SK-N-SH treated with all-trans-retinoic acid at 6 μM for 48 hours (cell line): ENCODE measurements at regions not wholly inside any gene's neighbourhood (a gene's known extent, or its start where the extent isn't known, plus 50 kb on each side); places are given as distances from the start of the nearest gene placed in this dataset.

Experiments used
- ATAC-seq: fragments of 200-7000 bp; cut with Tn5 transposase; 3 replicates; pipeline ENCODE4 v1.9.1; 2020; ENCODE audit warnings: mild to moderate bottlenecking, moderate library complexity
- ARNTL ChIP-seq: fragments of 450-650 bp; formaldehyde crosslinking; IDR thresholded peaks from 2 replicates; pipeline ENCODE4 v1.5.0; 2020; ENCODE audit warnings: low read depth, mild to moderate bottlenecking, moderate library complexity, borderline replicate concordance
- BACH2 ChIP-seq: fragments of 250-450 bp; sonication (Bioruptor Pico); IDR thresholded peaks from 2 replicates; pipeline ENCODE4 v1.9.0; 2021; ENCODE audit warnings: mild to moderate bottlenecking, borderline replicate concordance
- CREB5 ChIP-seq: fragments of 250-450 bp; sonication (Bioruptor Pico); IDR thresholded peaks from 2 replicates; pipeline ENCODE4 v1.5.1; 2020; ENCODE audit warnings: low read depth, mild to moderate bottlenecking, moderate library complexity
- CSDC2 ChIP-seq: fragments of 250-450 bp; sonication (Bioruptor Pico); IDR thresholded peaks from 2 replicates; pipeline ENCODE4 v1.5.0; 2020; ENCODE audit warnings: mild to moderate bottlenecking, moderate library complexity
- ESRRG ChIP-seq: fragments of 250-450 bp; sonication (Bioruptor Pico); IDR thresholded peaks from 2 replicates; pipeline ENCODE4 v1.6.1; 2021; ENCODE audit warnings: mild to moderate bottlenecking
- GLIS3 ChIP-seq: fragments of 250-450 bp; sonication (Bioruptor Pico); IDR thresholded peaks from 2 replicates; pipeline ENCODE4 v1.5.0; 2020; ENCODE audit warnings: mild to moderate bottlenecking, moderate library complexity
- ISL1 ChIP-seq: fragments of 250-450 bp; sonication (Bioruptor Pico); IDR thresholded peaks from 2 replicates; pipeline ENCODE4 v2.1.2; 2022; ENCODE audit warnings: mild to moderate bottlenecking, moderate library complexity
- OSR1 ChIP-seq: fragments of 250-450 bp; sonication (Bioruptor Pico); IDR thresholded peaks from 2 replicates; pipeline ENCODE4 v1.8.0; 2022; ENCODE audit warnings: moderate library complexity, mild to moderate bottlenecking, inconsistent platforms
- PATZ1 ChIP-seq: fragments of 250-450 bp; sonication (Bioruptor Pico); IDR thresholded peaks from 2 replicates; pipeline ENCODE4 v1.8.0; 2020; ENCODE audit warnings: mild to moderate bottlenecking, moderate library complexity, borderline replicate concordance
- PPARA ChIP-seq: fragments of 250-450 bp; sonication (Bioruptor Pico); IDR thresholded peaks from 2 replicates; pipeline ENCODE4 v1.5.0; 2020; ENCODE audit warnings: mild to moderate bottlenecking, borderline replicate concordance
- RARB ChIP-seq: fragments of 250-450 bp; sonication (Bioruptor Pico); IDR thresholded peaks from 2 replicates; pipeline ENCODE4 v1.8.0; 2021; ENCODE audit warnings: mild to moderate bottlenecking, moderate library complexity
- SNAI2 ChIP-seq: fragments of 250-450 bp; sonication (Bioruptor Pico); IDR thresholded peaks from 2 replicates; pipeline ENCODE4 v1.5.0; 2020; ENCODE audit warnings: mild to moderate bottlenecking, moderate library complexity
- TCF4 ChIP-seq: fragments of 250-450 bp; sonication (Bioruptor Pico); IDR thresholded peaks from 2 replicates; pipeline ENCODE4 v1.8.0; 2021; ENCODE audit warnings: mild to moderate bottlenecking, moderate library complexity, borderline replicate concordance
- TOX ChIP-seq: fragments of 250-450 bp; sonication (Bioruptor Pico); IDR thresholded peaks from 2 replicates; pipeline ENCODE4 v1.8.0; 2021; ENCODE audit warnings: mild to moderate bottlenecking, moderate library complexity, borderline replicate concordance
- ZFP3 ChIP-seq: fragments of 250-450 bp; sonication (Bioruptor Pico); IDR thresholded peaks from 2 replicates; pipeline ENCODE4 v1.5.0; 2020; ENCODE audit warnings: mild to moderate bottlenecking, moderate library complexity
- ZNF565 ChIP-seq: fragments of 450-650 bp; formaldehyde crosslinking; conservative IDR thresholded peaks from 2 replicates; pipeline ENCODE4 v1.5.0; 2020; ENCODE audit warnings: low read depth, mild to moderate bottlenecking, moderate library complexity
- ZNF70 ChIP-seq: fragments of 450-650 bp; formaldehyde crosslinking; IDR thresholded peaks from 2 replicates; pipeline ENCODE4 v1.5.0; 2020; ENCODE audit warnings: mild to moderate bottlenecking, moderate library complexity
- ZNF8 ChIP-seq: fragments of 450-650 bp; formaldehyde crosslinking; IDR thresholded peaks from 2 replicates; pipeline ENCODE4 v1.5.0; 2020; ENCODE audit warnings: mild to moderate bottlenecking, moderate library complexity
- TF ChIP-seq, protein P1 (sequence below): fragments of 250-450 bp; sonication (Bioruptor Pico); IDR thresholded peaks from 2 replicates; pipeline ENCODE4 v1.5.1; 2021; ENCODE audit warnings: mild to moderate bottlenecking, moderate library complexity

DNA sequence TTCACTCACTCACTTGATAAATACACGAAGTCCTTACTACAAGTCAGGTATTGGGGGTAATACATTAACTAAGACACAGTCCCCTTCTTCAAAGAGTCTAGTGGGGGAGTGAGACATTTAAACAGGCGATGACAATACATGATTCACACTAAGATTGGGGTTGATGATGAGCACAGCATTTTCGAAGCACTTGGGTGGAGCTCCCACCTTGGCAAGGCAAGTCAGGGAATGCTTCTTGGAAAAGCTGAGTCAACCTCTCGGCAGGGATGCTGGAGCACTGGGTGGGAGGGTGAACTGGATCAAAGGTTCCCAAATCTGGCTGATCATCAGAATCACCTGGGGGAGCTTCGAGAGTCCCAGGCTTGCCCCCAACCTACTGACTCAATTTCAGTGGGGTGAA lies 57.9 kb upstream of the ENAH start (continued):
- TF ChIP-seq, protein P1, sequence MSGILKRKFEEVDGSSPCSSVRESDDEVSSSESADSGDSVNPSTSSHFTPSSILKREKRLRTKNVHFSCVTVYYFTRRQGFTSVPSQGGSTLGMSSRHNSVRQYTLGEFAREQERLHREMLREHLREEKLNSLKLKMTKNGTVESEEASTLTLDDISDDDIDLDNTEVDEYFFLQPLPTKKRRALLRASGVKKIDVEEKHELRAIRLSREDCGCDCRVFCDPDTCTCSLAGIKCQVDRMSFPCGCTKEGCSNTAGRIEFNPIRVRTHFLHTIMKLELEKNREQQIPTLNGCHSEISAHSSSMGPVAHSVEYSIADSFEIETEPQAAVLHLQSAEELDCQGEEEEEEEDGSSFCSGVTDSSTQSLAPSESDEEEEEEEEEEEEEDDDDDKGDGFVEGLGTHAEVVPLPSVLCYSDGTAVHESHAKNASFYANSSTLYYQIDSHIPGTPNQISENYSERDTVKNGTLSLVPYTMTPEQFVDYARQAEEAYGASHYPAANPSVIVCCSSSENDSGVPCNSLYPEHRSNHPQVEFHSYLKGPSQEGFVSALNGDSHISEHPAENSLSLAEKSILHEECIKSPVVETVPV (CRISPR knock-in tag): no peak
- TF ChIP-seq CREB5 (CRISPR knock-in tag) (no peak), PPARA (CRISPR knock-in tag) (no peak), TCF4 (CRISPR knock-in tag) (no peak)

- no peak for TF ChIP-seq GLIS3 (CRISPR knock-in tag)
- no peak for TF ChIP-seq CSDC2 (CRISPR knock-in tag)
- no peak for TF ChIP-seq PPARA (CRISPR knock-in tag)
- TF ChIP-seq ZNF565 (CRISPR knock-in tag): no peak
- no peak for TF ChIP-seq RARB (CRISPR knock-in tag)
- no peak; the same call in 2 of the 3 replicates for ATAC-seq
Measured at GRCh38 chr1:225711236-225711937, 58.5 kb upstream of the ENAH start.

DNA sequence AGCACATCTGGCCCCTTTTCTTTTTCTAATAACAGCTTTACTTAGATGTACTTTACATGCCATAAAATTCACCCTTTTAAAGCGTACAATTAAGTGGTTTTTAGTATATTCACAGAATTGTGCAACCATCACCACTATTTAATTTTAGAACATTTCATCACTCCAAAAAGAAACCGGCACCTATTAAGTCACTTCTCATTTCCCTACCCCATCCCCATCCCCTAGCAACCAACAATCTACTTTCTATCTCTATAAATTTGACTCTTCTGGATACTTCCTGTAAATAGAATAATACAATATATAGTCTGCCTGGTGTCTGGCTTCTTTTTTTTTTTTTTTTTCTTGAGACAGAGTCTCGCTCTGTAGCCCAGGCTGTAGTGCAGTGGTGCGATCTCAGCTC lies 59.5 kb upstream of the ENAH start:
- no peak for ATAC-seq
- TF ChIP-seq ESRRG (CRISPR knock-in tag): no peak
- TF ChIP-seq GLIS3 (CRISPR knock-in tag): no peak
- no peak for TF ChIP-seq ZNF70 (CRISPR knock-in tag)
- no peak for TF ChIP-seq ARNTL

DNA sequence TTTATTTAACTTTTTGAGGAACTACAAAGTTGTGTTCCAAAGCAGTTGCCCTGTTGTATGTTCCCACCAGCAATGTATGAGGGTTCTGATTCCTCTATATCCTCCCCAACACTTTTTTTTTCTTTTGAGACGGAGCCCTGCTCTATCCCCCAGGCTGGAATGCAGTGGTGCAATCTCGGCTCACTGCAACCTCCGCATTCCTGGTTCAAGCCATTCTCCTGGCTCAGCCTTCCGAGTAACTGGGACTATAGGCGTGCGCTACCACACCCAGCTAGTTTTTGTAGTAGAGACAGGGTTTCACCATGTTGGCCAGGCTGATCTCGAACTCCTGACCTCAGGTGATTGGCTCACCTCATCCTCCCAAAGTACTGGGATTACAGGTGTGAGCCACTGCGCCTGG lies 60.4 kb upstream of the ENAH start:
- ATAC-seq: no peak
- TF ChIP-seq ZFP3 (CRISPR knock-in tag) (no peak), ARNTL (no peak)
- TF ChIP-seq, all 23 proteins: peak for 0

- TF ChIP-seq, protein P1 (CRISPR knock-in tag): no peak
- TF ChIP-seq ISL1 (CRISPR knock-in tag) (no peak), PATZ1 (CRISPR knock-in tag) (no peak), TCF4 (CRISPR knock-in tag) (no peak), ZFP3 (CRISPR knock-in tag) (no peak), BACH2 (CRISPR knock-in tag) (no peak), CREB5 (CRISPR knock-in tag) (no peak), ZNF8 (CRISPR knock-in tag) (no peak), OSR1 (CRISPR knock-in tag) (no peak), SNAI2 (CRISPR knock-in tag) (no peak), ZNF565 (CRISPR knock-in tag) (no peak), TOX (CRISPR knock-in tag) (no peak)
- no peak for ATAC-seq
Measured at GRCh38 chr1:225720937-225721336, 56.7 kb upstream of the SRP9 start.
